DND-41 (cell line): ENCODE measurements at regions not wholly inside any gene's neighbourhood (a gene's known extent, or its start where the extent isn't known, plus 50 kb on each side); places are given as distances from the start of the nearest gene placed in this dataset.

ENCODE experiments used
- ATAC-seq: fragments of 200-7000 bp; cut with Tn5 transposase; 3 replicates; pipeline ENCODE4 v1.9.1; 2021; ENCODE audit warnings: low read depth; ENCODE audit not compliant: insufficient read depth
- DNase-seq: peaks from one replicate; pipeline ENCODE4 v3.0.0-alpha.2; 2020
- H2AFZ ChIP-seq: 2 replicates; pipeline ENCODE4 v1.6.0; 2012; ENCODE audit warnings: low read depth, low read length
- H3K27ac ChIP-seq: 2 replicates; pipeline ENCODE4 v1.5.1; 2012; ENCODE audit warnings: low read length, inconsistent platforms
- H3K27me3 ChIP-seq: fragments of 200-600 bp; sonication (generic); 2 replicates; pipeline ENCODE4 v1.6.0; 2012; ENCODE audit warnings: low read length, mild to moderate bottlenecking, inconsistent platforms; ENCODE audit not compliant: insufficient read depth, poor library complexity
- H3K36me3 ChIP-seq: 2 replicates; pipeline ENCODE4 v1.5.1; 2012; ENCODE audit warnings: low read length, inconsistent platforms; ENCODE audit not compliant: insufficient read depth
- H3K4me1 ChIP-seq: 2 replicates; pipeline ENCODE4 v1.5.1; 2012; ENCODE audit warnings: mild to moderate bottlenecking, low read length; ENCODE audit not compliant: insufficient read depth
- H3K4me2 ChIP-seq: 2 replicates; pipeline ENCODE4 v1.6.0; 2012; ENCODE audit warnings: mild to moderate bottlenecking, moderate library complexity, low read length, inconsistent platforms; ENCODE audit not compliant: insufficient read depth
- H3K4me3 ChIP-seq, 2 experiments: fragments of 200-600 bp in 1 of 2; shearing (Covaris generic) in 1 of 2; 2 replicates each; pipeline ENCODE4 v1.5.1; 2012 to 2016; ENCODE audit warnings: inconsistent platforms in 2 of 2, low read length in 2 of 2, mild to moderate bottlenecking in 2 of 2, low read depth in 1 of 2, moderate library complexity in 1 of 2
- H3K79me2 ChIP-seq: 2 replicates; pipeline ENCODE4 v1.6.0; 2012; ENCODE audit warnings: low read length, inconsistent platforms; ENCODE audit not compliant: insufficient read depth
- H3K9ac ChIP-seq: 2 replicates; pipeline ENCODE4 v1.6.0; 2012; ENCODE audit warnings: low read depth, mild to moderate bottlenecking, inconsistent platforms, low read length, moderate library complexity
- H3K9me3 ChIP-seq: 2 replicates; pipeline ENCODE4 v1.5.1; 2012; ENCODE audit warnings: low read length, moderate library complexity, mild to moderate bottlenecking, inconsistent platforms; ENCODE audit not compliant: insufficient read depth, severe bottlenecking
- H4K20me1 ChIP-seq: 2 replicates; pipeline ENCODE4 v1.6.0; 2012; ENCODE audit warnings: low read length; ENCODE audit not compliant: insufficient read depth
- CTCF ChIP-seq: IDR thresholded peaks from 2 replicates; pipeline ENCODE4 v1.5.1; 2012; ENCODE audit warnings: borderline replicate concordance, low read length, moderate library complexity, mild to moderate bottlenecking; ENCODE audit not compliant: poor library complexity, severe bottlenecking; ENCODE audit errors: extremely low read depth
- EZH2 ChIP-seq: IDR thresholded peaks from 3 replicates; pipeline ENCODE4 v1.6.1; 2012; ENCODE audit warnings: borderline replicate concordance, low read depth, mild to moderate bottlenecking, moderate library complexity, low read length, inconsistent platforms; ENCODE audit not compliant: severe bottlenecking

- TF ChIP-seq CTCF: no peak
- H3K9ac ChIP-seq: no peak overlapping the region
- H3K9me3 ChIP-seq: no peaks in the 10 kb centered on the region
- no peaks in the 10 kb centered on the region for H3K79me2 ChIP-seq
- no peak overlapping the region for H3K4me2 ChIP-seq
- H2AFZ ChIP-seq: no peak overlapping the region
- no peak overlapping the region for H3K4me3 ChIP-seq
- H3K27me3 ChIP-seq: no peaks in the 10 kb centered on the region
- H3K36me3 ChIP-seq: peaks cover 34% of the 10 kb centered on the region; the same call in 1 of the 2 replicates
- DNase-seq: no peak
- H3K4me1 ChIP-seq: no peaks in the 10 kb centered on the region
- no peak overlapping the region for H3K27ac ChIP-seq
- H4K20me1 ChIP-seq: peaks cover 4% of the 10 kb centered on the region; the same call in 1 of the 2 replicates
- ATAC-seq: no peak
Observed at GRCh38 chr20:60338556-60338955, 380.3 kb downstream of the CDH26 start.

- peaks cover 28% of the 10 kb centered on the region; the same call in 1 of the 2 replicates for H3K36me3 ChIP-seq
- no peaks in the 10 kb centered on the region for H3K9me3 ChIP-seq
- H3K27me3 ChIP-seq: no peaks in the 10 kb centered on the region
- no peak overlapping the region for H3K4me3 ChIP-seq
- peak overlapping the region; percentile 6 for H3K27ac ChIP-seq
- DNase-seq: no peak
- TF ChIP-seq CTCF: no peak
- no peaks in the 10 kb centered on the region for H3K4me1 ChIP-seq
- H3K4me2 ChIP-seq: no peak overlapping the region
- no peaks in the 10 kb centered on the region for H4K20me1 ChIP-seq
- H2AFZ ChIP-seq: no peak overlapping the region
- ATAC-seq: no peak
- no peaks in the 10 kb centered on the region for H3K79me2 ChIP-seq
- H3K9ac ChIP-seq: no peak overlapping the region
Observed at GRCh38 chr20:60339738-60340137, 381.5 kb downstream of the CDH26 start.

- no peaks in the 10 kb centered on the region for H3K27me3 ChIP-seq
- peak overlapping the region; percentile 6 for H3K27ac ChIP-seq
- H3K79me2 ChIP-seq: no peaks in the 10 kb centered on the region
- no peaks in the 10 kb centered on the region for H4K20me1 ChIP-seq
- no peaks in the 10 kb centered on the region for H3K9me3 ChIP-seq
- TF ChIP-seq EZH2 (no peak), CTCF (peak; percentile 25)
- ATAC-seq (no peak), DNase-seq (no peak)
- peaks cover 32% of the 10 kb centered on the region for H3K36me3 ChIP-seq
- no peak overlapping the region for H3K4me3 ChIP-seq
- no peak overlapping the region for H2AFZ ChIP-seq
- no peak overlapping the region for H3K4me2 ChIP-seq
- no peak overlapping the region for H3K9ac ChIP-seq
- H3K4me1 ChIP-seq: no peaks in the 10 kb centered on the region
Observed at GRCh38 chr20:60340232-60340631, 382.0 kb downstream of the CDH26 start.

- no peaks in the 10 kb centered on the region for H3K27me3 ChIP-seq
- no peaks in the 10 kb centered on the region for H4K20me1 ChIP-seq
- no peak overlapping the region for H3K27ac ChIP-seq
- H3K79me2 ChIP-seq: no peaks in the 10 kb centered on the region
- H3K4me3 ChIP-seq: no peak overlapping the region
- no peaks in the 10 kb centered on the region for H3K4me1 ChIP-seq
- H3K9me3 ChIP-seq: no peaks in the 10 kb centered on the region
- peaks cover 33% of the 10 kb centered on the region for H3K36me3 ChIP-seq
- no peak overlapping the region for H3K9ac ChIP-seq
- H3K4me2 ChIP-seq: no peak overlapping the region
- H2AFZ ChIP-seq: no peak overlapping the region
- TF ChIP-seq EZH2 (no peak), CTCF (no peak)
- ATAC-seq (no peak), DNase-seq (peak; percentile 24)
Observed at GRCh38 chr20:60341062-60341461, 382.8 kb downstream of the CDH26 start.
